Astrocyte (in vitro differentiated cells and primary cell): ENCODE measurements at regions not wholly inside any gene's neighbourhood (a gene's known extent, or its start where the extent isn't known, plus 50 kb on each side); places are given as distances from the start of the nearest gene placed in this dataset.

ENCODE experiments used
- EZH2 ChIP-seq: IDR thresholded peaks from 2 replicates; pipeline ENCODE4 v1.6.1; 2012; ENCODE audit warnings: mild to moderate bottlenecking, low read length, inconsistent platforms; ENCODE audit not compliant: insufficient read depth
- TF ChIP-seq, protein P1 (sequence below): IDR thresholded peaks from 2 replicates; pipeline ENCODE4 v1.5.1; 2011; ENCODE audit warnings: low read depth, mild to moderate bottlenecking, inconsistent platforms, low read length, moderate library complexity; ENCODE audit not compliant: insufficient read depth

DNA sequence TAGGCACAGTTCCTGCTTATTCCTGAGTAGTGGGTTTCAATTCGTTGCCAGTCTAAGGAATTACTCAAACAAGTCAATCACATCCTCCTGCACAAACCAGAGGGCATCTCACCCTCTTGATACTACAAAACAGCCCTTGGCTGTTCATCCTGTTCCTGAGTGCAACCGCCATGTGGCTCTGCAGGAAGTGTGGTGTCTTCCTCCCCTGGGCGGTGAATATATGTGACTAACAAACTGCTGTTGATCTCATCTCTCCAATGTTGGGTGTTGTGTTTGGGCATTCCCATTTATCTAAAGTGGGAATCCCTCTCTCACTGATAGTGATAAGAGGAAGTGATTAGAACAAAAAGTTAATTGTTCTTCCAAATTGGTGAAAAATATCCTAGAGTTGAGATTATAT, 163.0 kb downstream of the TBX18 start:
- TF ChIP-seq, protein P1, sequence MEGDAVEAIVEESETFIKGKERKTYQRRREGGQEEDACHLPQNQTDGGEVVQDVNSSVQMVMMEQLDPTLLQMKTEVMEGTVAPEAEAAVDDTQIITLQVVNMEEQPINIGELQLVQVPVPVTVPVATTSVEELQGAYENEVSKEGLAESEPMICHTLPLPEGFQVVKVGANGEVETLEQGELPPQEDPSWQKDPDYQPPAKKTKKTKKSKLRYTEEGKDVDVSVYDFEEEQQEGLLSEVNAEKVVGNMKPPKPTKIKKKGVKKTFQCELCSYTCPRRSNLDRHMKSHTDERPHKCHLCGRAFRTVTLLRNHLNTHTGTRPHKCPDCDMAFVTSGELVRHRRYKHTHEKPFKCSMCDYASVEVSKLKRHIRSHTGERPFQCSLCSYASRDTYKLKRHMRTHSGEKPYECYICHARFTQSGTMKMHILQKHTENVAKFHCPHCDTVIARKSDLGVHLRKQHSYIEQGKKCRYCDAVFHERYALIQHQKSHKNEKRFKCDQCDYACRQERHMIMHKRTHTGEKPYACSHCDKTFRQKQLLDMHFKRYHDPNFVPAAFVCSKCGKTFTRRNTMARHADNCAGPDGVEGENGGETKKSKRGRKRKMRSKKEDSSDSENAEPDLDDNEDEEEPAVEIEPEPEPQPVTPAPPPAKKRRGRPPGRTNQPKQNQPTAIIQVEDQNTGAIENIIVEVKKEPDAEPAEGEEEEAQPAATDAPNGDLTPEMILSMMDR = no peak
- TF ChIP-seq EZH2 = no peak
